Esophagus muscularis mucosa (tissue), 3 donors: ENCODE measurements at regions not wholly inside any gene's neighbourhood (a gene's known extent, or its start where the extent isn't known, plus 50 kb on each side); places are given as distances from the start of the nearest gene placed in this dataset.

Experiments
- CTCF ChIP-seq, 3 experiments: fragments of 200-600 bp in 2 of 3; fragments of 450-650 bp in 1 of 3; sonication (generic) in 2 of 3; IDR thresholded peaks; one replicate each; pipeline ENCODE4 v1.5.1; 2017 to 2019; ENCODE audit warnings: antibody characterized with exemption in 3 of 3, mild to moderate bottlenecking in 2 of 3, moderate library complexity in 1 of 3
- POLR2A ChIP-seq: fragments of 450-650 bp; IDR thresholded peaks from one replicate; pipeline ENCODE4 v1.6.1; 2017; ENCODE audit warnings: antibody characterized with exemption, moderate library complexity, mild to moderate bottlenecking, low read depth

GRCh38 chr1:60622486-60622885 is 459.9 kb upstream of the NFIA start:
- no peak for TF ChIP-seq CTCF (IDR thresholded peaks at IDR 0.05)
- no peak for TF ChIP-seq POLR2A
